Fibroblast of the aortic adventitia (primary cell): ENCODE measurements at regions not wholly inside any gene's neighbourhood (a gene's known extent, or its start where the extent isn't known, plus 50 kb on each side); places are given as distances from the start of the nearest gene placed in this dataset.
"Not testable (repeated sequence)": the region's sequence is repeated elsewhere in the genome, so short reads cannot be mapped to it uniquely, and the experiment has no call there.

Experiments used
- DNase-seq: peaks from one replicate; pipeline ENCODE4 v3.0.0-alpha.2; 2010; ENCODE audit warnings: low read depth
- H3K4me3 ChIP-seq: 2 replicates; pipeline ENCODE4 v1.5.1; 2011; ENCODE audit warnings: low read depth, mild to moderate bottlenecking, control low read depth, low read length, moderate library complexity
- TF ChIP-seq, protein P1 (sequence below): IDR thresholded peaks from 2 replicates; pipeline ENCODE4 v1.5.1; 2011; ENCODE audit warnings: mild to moderate bottlenecking, low read length, control low read depth, inconsistent platforms; ENCODE audit not compliant: insufficient read depth

GRCh38 chr4:52157071-52157470 lies 106.0 kb downstream of the SPATA18 start:
- not testable (repeated sequence) for H3K4me3 ChIP-seq, DNase-seq

DNA sequence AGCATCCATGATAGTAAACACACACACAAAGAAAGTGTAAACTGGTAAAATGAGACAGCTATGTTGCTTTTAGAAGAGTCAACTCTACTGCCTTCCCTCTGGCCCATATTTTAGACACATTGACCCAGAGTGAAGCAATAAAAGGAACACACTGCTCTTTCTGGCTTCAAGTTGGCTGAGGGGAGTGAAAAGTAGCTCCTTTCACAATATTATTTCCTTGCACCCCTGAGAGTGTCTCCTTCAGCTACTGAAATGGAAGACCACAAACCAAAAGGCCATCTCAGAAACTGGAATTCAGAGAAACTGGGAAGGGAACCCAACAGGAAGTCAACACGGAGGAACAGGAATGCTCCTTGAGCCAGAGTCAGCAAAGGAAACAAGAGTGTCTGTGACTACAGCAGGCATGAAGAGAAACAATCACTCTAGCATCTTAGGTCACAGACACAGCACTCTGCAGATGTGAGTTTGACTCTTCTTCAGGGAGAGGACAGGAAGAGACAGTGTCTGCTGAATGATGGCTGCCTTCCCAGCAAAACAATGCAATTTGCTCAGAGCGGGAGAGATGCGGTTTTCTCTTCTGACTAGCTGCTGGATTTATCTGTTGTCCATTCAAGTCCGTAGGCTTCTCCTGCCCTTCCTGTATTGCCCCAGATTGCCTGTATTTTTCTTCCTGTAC lies 106.7 kb downstream of the SPATA18 start:
- no peak for DNase-seq
- H3K4me3 ChIP-seq: no peak overlapping the region
- TF ChIP-seq, protein P1, sequence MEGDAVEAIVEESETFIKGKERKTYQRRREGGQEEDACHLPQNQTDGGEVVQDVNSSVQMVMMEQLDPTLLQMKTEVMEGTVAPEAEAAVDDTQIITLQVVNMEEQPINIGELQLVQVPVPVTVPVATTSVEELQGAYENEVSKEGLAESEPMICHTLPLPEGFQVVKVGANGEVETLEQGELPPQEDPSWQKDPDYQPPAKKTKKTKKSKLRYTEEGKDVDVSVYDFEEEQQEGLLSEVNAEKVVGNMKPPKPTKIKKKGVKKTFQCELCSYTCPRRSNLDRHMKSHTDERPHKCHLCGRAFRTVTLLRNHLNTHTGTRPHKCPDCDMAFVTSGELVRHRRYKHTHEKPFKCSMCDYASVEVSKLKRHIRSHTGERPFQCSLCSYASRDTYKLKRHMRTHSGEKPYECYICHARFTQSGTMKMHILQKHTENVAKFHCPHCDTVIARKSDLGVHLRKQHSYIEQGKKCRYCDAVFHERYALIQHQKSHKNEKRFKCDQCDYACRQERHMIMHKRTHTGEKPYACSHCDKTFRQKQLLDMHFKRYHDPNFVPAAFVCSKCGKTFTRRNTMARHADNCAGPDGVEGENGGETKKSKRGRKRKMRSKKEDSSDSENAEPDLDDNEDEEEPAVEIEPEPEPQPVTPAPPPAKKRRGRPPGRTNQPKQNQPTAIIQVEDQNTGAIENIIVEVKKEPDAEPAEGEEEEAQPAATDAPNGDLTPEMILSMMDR: no peak

DNA sequence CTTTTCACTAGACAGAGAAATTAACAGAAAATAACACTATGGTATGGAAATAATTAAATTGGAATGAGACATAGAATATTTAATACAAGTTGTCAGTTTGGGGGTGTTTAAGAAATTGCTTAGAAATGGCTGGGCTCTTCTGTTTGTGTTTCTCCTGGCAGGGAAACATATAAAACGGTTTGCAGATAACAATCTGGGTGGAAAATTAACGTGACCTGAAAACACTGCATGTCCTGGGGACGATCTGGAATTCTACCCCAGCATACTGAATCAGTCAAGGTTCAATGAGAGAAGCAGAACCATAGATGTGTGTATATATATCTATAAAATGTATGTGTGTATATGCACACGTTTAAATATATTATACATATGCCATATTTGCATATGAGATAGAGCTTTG lies 109.8 kb downstream of the SPATA18 start:
- DNase-seq: no peak
- H3K4me3 ChIP-seq: no peak overlapping the region
- TF ChIP-seq, protein P1: no peak

DNA sequence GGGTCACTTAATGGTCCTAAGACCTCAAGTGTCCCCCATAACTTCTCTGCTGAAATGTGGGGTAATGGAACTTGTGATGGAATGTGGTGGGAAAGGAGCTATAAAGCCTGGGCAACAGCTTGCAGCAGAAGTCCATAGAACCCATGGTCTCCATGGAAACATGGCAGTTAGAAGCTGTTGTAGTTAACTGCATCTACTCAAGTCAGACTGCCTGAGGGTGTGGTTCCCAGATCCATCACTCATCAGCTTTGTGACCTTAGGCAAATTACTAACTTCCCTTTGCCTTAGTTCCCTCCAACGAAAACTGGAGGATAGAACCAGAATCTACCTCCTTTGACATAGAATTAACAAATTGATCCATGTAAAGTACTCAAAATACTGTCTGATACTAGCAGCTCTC lies 113.0 kb downstream of the SPATA18 start:
- DNase-seq: no peak
- no peak overlapping the region for H3K4me3 ChIP-seq
- TF ChIP-seq, protein P1: no peak

DNA sequence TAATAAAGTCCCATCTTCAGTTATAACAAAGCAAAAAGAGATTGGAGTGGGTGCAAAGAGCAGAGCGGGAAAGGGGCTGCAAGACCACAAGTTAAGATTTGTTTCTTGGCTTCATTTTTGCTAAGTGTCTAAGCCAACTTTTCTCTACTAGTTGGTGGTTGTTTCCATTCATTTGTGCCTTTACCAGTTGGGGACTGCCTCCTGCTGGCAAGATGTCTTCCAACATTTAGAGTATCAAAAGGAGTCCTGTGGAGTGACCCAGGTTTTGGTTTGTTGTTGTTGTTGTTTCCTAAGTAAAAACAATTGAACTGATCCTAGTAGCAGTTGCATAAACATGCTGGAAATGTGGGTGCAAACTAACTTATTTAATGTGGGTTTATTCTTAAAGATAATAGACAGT lies 121.1 kb downstream of the SPATA18 start:
- no peak overlapping the region for H3K4me3 ChIP-seq
- TF ChIP-seq, protein P1: peak; percentile 39
- peak; percentile 23 for DNase-seq

DNA sequence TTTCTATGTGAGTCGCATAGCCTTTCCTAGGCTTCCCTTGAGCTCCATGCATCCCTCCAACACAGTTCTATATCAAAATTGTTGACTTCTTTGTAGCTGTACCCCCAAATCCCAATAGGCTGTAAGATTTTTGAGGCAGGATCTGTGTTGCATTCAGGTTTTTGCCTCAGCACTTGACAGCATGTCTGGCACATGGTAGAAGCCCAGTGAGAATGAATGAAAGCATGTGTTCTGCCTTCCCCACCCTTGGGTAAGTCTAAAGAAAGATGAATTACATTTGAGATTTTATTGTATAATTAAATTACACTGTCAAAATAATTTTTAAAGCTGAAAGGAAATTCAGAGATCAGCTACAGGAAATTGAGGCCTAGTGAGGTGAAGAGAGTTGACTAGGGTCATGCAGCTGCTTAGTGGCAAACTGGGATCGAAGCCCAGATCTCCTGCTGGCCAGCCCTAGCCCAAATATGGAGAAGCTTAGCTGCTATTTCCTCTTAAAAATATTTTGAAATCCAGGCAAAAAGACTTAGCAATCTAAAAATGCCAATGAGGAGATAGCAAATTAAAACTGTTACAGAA lies 122.5 kb downstream of the SPATA18 start:
- no peak overlapping the region for H3K4me3 ChIP-seq
- TF ChIP-seq, protein P1: no peak
- peak; percentile 39 for DNase-seq

DNA sequence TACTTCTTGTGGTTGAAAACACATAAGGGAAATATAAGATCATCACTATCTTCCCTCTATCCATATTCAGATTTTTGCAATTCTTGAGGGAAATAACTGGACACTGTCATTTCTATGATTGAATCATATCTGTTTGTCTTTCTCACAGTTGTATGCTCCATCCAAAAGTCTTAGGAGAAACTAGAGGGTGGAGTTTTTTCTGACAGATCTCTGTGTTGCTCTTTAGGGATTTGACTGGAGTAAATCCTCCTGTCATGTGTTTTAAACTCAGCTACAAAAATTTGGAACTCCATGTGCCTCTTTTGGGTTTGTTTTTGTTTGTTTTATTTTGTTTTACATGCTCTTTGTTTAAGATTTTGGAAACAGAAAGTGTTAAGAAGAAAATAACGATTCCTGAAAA lies 136.5 kb downstream of the SPATA18 start:
- TF ChIP-seq, protein P1: no peak
- no peak overlapping the region for H3K4me3 ChIP-seq
- no peak for DNase-seq
